Activated CD8-positive, alpha-beta T cell treated with anti-CD3 and anti-CD28 coated beads for 36 hours (primary cell): ENCODE measurements at regions not wholly inside any gene's neighbourhood (a gene's known extent, or its start where the extent isn't known, plus 50 kb on each side); places are given as distances from the start of the nearest gene placed in this dataset.

ENCODE experiments used
- ATAC-seq: fragments of 200-7000 bp; cut with Tn5 transposase; one replicate; pipeline ENCODE4 v1.10.0; 2021; ENCODE audit warnings: mild to moderate bottlenecking, moderate library complexity
- CTCF ChIA-PET: fragments of 350-600 bp; sonication (Branson Sonifier 250); formaldehyde crosslinking; loops from one replicate; lab custom pipeline; 2021; ENCODE audit warnings: antibody characterized with exemption; lab: Charles Lee
- POLR2A ChIA-PET: fragments of 350-600 bp; sonication (Branson Sonifier 250); formaldehyde crosslinking; loops from one replicate; lab custom pipeline; 2021; ENCODE audit warnings: antibody characterized with exemption; lab: Charles Lee
- DNase-seq: peaks from one replicate; pipeline ENCODE4 v3.0.0-alpha.2; 2020
- H3K27ac Mint-ChIP-seq: one replicate; pipeline ENCODE4 v1.8.0; 2021; ENCODE audit warnings: mild to moderate bottlenecking, mixed read lengths
- H3K27me3 Mint-ChIP-seq: one replicate; pipeline ENCODE4 v1.8.0; 2021; ENCODE audit warnings: mixed read lengths
- H3K36me3 Mint-ChIP-seq: one replicate; pipeline ENCODE4 v1.8.0; 2021; ENCODE audit warnings: low read depth, mixed read lengths
- H3K4me1 Mint-ChIP-seq: one replicate; pipeline ENCODE4 v1.8.0; 2021; ENCODE audit warnings: low read depth, mixed read lengths
- H3K4me3 Mint-ChIP-seq: one replicate; pipeline ENCODE4 v1.8.0; 2021; ENCODE audit warnings: mild to moderate bottlenecking, moderate library complexity, mixed read lengths
- H3K9me3 Mint-ChIP-seq: one replicate; pipeline ENCODE4 v1.8.0; 2021; ENCODE audit warnings: mixed read lengths
- intact Hi-C: fragments of 100-400 bp; cut with micrococcal nuclease; formaldehyde crosslinking; loops from one replicate; pipeline ENCODE4 v1.10.0; 2022
- TF ChIP-seq, protein P1 (sequence below): fragments of 200-600 bp; IDR thresholded peaks from one replicate; pipeline ENCODE4 v1.8.0; 2022; ENCODE audit warnings: antibody characterized with exemption, mild to moderate bottlenecking

DNA sequence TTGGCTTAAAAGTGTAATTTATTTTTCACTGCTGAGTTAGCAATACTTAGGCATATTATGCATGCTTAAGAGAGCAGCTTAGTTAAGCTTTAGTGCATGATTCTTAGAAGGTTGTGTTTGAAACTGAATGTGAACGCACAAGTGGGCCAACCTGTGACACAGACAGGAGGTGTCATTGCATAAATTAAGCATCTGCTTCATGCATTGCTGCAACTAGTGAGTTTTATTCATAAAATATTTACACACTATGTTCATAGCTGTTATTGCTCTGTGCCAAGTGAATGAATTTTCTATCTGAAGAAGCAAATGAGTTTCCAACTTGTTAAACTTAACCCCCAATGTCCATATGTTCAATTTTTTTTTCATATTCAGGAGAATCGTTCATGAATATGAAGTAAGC, 806.4 kb downstream of the GALR1 start:
- Mint-ChIP-seq H3K4me1 (no peaks in the 10 kb centered on the region), H3K27me3 (no peaks in the 10 kb centered on the region), H3K9me3 (no peaks in the 10 kb centered on the region), H3K36me3 (no peaks in the 10 kb centered on the region), H3K27ac (no peak overlapping the region), H3K4me3 (no peak overlapping the region)
- DNase-seq (no peak), ATAC-seq (no peak)
- ChIA-PET POLR2A (no interaction called here), CTCF (no interaction called here)
- intact Hi-C loops = no loop called here
- TF ChIP-seq, protein P1, sequence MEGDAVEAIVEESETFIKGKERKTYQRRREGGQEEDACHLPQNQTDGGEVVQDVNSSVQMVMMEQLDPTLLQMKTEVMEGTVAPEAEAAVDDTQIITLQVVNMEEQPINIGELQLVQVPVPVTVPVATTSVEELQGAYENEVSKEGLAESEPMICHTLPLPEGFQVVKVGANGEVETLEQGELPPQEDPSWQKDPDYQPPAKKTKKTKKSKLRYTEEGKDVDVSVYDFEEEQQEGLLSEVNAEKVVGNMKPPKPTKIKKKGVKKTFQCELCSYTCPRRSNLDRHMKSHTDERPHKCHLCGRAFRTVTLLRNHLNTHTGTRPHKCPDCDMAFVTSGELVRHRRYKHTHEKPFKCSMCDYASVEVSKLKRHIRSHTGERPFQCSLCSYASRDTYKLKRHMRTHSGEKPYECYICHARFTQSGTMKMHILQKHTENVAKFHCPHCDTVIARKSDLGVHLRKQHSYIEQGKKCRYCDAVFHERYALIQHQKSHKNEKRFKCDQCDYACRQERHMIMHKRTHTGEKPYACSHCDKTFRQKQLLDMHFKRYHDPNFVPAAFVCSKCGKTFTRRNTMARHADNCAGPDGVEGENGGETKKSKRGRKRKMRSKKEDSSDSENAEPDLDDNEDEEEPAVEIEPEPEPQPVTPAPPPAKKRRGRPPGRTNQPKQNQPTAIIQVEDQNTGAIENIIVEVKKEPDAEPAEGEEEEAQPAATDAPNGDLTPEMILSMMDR = no peak

DNA sequence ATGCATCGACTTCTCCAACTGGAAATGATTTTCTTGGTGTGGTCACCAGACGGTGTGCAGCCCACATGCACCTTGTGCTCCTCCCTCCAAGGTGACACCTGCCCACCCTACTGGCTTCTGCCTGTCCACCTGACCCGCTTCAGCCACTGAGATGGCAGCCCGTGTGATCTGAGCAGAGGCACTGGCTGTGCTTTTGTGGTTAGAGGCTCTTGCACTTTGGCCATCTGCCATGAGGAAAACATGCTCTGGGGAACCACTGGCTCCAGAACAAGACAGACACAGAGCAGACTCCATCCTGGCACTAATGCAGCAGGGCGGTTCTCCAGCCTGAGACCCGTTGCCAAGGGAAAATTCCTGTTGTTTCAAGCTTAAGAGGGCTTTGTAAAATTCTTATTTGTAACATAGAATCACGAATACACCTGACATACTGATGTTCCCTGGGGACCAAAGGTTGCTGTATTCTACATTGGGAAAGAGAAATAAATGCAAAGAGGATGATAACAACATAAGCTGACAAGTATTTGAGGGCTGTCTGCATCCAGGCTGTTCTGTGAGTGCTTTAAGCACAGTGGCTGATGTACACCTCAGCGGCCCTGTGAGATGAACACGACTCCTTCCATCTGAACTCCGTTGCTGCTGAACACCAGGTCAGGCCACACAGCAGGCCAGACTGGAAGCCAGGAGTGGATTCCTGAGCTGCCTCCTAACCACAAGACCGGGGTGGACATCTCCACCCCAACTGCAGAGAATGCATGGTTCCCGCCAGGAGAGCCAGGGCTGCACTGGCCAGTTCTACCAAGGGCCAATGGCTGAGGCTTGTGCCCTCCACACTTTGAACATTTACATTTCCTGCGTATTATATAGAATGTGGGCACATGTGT, 820.4 kb downstream of the GALR1 start:
- H3K4me3 Mint-ChIP-seq = no peak overlapping the region
- no peaks in the 10 kb centered on the region for H3K36me3 Mint-ChIP-seq
- no peaks in the 10 kb centered on the region for H3K27me3 Mint-ChIP-seq
- POLR2A ChIA-PET = no interaction called here
- no peak for DNase-seq
- H3K27ac Mint-ChIP-seq = no peak overlapping the region
- TF ChIP-seq, protein P1 = no peak
- no peaks in the 10 kb centered on the region for H3K4me1 Mint-ChIP-seq
- CTCF ChIA-PET = interaction anchor here (1.0 kb wide), 1 partner anchor 13 kb away, joined by 3 read pairs; no protein-coding TSS in a partner anchor
- H3K9me3 Mint-ChIP-seq = no peaks in the 10 kb centered on the region
- intact Hi-C loops = no loop called here
- no peak for ATAC-seq

DNA sequence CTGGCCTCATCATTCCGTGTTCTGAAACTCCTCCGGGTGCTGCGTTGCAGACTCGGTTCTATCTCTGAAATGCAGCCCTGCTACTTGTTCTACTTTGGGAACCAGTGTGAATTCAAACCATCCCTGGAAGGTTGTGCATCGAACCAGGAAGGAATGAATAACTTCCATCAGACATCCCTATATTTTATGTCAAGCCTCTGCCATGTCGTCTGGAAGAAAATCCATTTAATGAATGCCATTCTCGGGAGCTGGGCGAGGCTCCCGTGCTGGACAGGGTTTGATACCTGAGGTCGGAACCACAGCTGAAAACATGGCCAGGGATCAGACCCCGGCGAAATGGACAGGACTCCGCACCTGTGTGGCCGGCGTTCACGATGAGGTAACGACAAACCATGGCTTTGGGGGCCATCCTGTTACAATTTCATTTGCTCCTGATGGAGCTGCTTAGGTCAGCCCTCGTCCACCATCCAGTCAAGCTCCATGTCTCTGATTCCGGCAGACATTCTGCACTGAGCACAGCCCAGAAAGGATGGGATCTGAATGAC, 821.6 kb downstream of the GALR1 start:
- no peak for DNase-seq
- no peak for ATAC-seq
- CTCF ChIA-PET = interaction anchor here (1.5 kb wide), 1 partner anchor 8 kb away, joined by 3 read pairs; no protein-coding TSS in a partner anchor
- H3K27ac Mint-ChIP-seq = no peak overlapping the region
- H3K4me3 Mint-ChIP-seq = no peak overlapping the region
- POLR2A ChIA-PET = no interaction called here
- no peaks in the 10 kb centered on the region for H3K27me3 Mint-ChIP-seq
- H3K9me3 Mint-ChIP-seq = no peaks in the 10 kb centered on the region
- no peaks in the 10 kb centered on the region for H3K36me3 Mint-ChIP-seq
- TF ChIP-seq, protein P1 = no peak
- intact Hi-C loops = no loop called here
- H3K4me1 Mint-ChIP-seq = no peaks in the 10 kb centered on the region

DNA sequence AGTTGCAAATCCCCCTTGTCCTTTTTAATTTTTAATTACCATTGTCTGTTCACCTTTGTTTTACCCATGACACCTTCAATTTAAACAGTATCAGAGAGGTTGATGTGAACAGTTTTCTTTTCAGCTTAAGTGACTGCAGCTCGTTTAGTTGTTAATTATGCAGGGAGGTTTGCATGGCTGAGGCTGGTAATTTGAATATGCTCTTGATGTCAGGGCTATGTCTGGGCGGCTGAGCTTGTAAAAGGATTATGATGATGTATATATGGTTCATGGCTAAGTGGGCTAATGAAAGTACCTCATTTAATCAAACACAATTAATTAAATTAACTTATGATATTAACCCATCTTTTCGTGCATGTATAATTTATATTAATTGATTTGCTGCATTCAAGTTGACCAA, 822.1 kb downstream of the GALR1 start:
- ChIA-PET POLR2A (no interaction called here), CTCF (interaction anchor here (1.5 kb wide), 1 partner anchor 8 kb away, joined by 3 read pairs; no protein-coding TSS in a partner anchor)
- H3K4me1 Mint-ChIP-seq = no peaks in the 10 kb centered on the region
- DNase-seq = no peak
- intact Hi-C loops = no loop called here
- no peaks in the 10 kb centered on the region for H3K9me3 Mint-ChIP-seq
- H3K27ac Mint-ChIP-seq = no peak overlapping the region
- H3K4me3 Mint-ChIP-seq = no peak overlapping the region
- no peak for ATAC-seq
- TF ChIP-seq, protein P1 = no peak
- no peaks in the 10 kb centered on the region for H3K27me3 Mint-ChIP-seq
- H3K36me3 Mint-ChIP-seq = no peaks in the 10 kb centered on the region

DNA sequence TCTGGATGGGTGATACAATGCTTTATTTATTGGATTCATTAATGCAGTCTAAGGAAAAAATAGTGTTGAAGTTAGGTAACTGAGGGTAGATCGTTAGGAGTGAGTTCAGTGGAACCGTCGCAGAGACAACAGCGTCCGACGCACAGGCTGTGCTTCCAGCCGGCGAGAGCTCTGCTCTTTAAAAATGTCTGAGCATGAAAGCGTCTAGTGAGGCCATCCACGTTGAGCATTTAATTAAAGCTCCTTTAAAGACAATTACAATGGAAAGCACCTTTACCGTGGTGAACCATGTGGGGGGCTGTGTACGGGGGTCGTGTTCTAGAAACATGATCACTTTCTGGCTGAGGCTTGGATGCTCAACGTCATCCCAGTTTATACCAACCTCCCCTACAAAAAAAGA, 822.7 kb downstream of the GALR1 start:
- intact Hi-C loops = no loop called here
- no peaks in the 10 kb centered on the region for H3K27me3 Mint-ChIP-seq
- H3K36me3 Mint-ChIP-seq = no peaks in the 10 kb centered on the region
- H3K9me3 Mint-ChIP-seq = no peaks in the 10 kb centered on the region
- DNase-seq (no peak), ATAC-seq (no peak)
- H3K4me3 Mint-ChIP-seq = no peak overlapping the region
- H3K27ac Mint-ChIP-seq = no peak overlapping the region
- TF ChIP-seq, protein P1 = no peak
- CTCF ChIA-PET = interaction anchor here (1.5 kb wide), 1 partner anchor 9 kb away, joined by 3 read pairs; no protein-coding TSS in a partner anchor
- H3K4me1 Mint-ChIP-seq = no peaks in the 10 kb centered on the region
- POLR2A ChIA-PET = no interaction called here
